ENCODE measurements at regions not wholly inside any gene's neighbourhood (a gene's known extent, or its start where the extent isn't known, plus 50 kb on each side); places are given as distances from the start of the nearest gene placed in this dataset.

DNA sequence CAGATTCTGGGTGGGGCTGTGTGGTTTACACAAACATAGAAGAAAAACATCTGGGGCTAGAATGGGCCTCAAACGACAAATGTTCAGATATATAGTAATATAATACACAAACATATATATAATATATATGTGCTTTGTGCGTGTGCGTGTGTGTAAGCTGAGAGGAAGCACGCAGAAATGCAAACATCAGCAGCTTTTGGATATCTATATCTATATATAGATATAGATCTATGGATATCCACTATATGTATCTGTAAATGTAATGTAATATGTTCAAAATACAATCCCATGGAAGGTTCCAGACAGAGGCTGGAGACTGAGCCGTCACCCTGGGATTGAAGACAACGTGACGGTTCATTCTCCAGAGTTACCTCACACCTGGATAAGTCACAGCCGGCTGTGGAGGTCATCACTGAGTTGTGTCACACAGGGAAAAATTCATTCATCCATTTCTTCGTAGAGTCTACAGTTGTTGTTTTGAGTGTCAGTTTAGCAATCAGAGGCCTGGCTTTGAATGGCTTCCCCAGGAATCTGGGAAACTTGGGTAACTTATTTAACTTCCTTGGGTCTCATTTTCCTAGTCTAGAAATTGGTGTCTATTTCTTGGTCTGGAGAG is 123.0 kb upstream of the CPEB4 start:
- no peak overlapping the region for H3K9ac ChIP-seq (ENCODE audit: insufficient read depth in 1 of 2, low read length in 2 of 2)
- ATAC-seq (ENCODE audit: insufficient read depth, low FRiP score), result no peak
- WGBS, 2 donors, result 86 to 89% methylated on average over 9 of the region's 9 CpGs

DNA sequence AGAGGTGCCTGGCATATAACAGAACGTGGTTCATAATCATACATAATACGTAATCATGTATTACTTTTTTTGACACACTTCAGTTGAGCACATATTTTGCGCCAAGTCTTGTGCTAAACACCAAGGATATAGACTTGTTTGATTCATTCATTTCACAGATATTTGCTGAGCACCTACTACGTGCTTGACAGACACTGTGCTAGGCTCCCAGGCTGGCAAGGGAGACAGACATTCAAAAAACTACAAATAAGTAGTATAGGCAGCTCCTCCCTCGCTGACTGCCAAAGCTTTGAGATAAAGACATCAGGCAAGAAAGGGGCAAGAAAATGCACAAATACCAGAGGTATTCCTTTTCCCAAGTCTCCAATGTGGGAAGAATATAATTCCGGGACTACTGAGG is 122.5 kb upstream of the CPEB4 start:
- 74 to 77% methylated on average over 6 of the region's 6 CpGs for WGBS, 2 donors
- DNase-seq, result no peak
- TF ChIP-seq, protein P1, sequence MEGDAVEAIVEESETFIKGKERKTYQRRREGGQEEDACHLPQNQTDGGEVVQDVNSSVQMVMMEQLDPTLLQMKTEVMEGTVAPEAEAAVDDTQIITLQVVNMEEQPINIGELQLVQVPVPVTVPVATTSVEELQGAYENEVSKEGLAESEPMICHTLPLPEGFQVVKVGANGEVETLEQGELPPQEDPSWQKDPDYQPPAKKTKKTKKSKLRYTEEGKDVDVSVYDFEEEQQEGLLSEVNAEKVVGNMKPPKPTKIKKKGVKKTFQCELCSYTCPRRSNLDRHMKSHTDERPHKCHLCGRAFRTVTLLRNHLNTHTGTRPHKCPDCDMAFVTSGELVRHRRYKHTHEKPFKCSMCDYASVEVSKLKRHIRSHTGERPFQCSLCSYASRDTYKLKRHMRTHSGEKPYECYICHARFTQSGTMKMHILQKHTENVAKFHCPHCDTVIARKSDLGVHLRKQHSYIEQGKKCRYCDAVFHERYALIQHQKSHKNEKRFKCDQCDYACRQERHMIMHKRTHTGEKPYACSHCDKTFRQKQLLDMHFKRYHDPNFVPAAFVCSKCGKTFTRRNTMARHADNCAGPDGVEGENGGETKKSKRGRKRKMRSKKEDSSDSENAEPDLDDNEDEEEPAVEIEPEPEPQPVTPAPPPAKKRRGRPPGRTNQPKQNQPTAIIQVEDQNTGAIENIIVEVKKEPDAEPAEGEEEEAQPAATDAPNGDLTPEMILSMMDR (IDR thresholded peaks at IDR 0.05; ENCODE audit: control extremely low read depth, extremely low read depth), result no peak
- Histone ChIP-seq H3K27ac (ENCODE audit: low read depth in 1 of 2, low read length in 1 of 2) (peak overlapping the region; percentile 78 to 92), H3K4me3 (no peak overlapping the region), H3K9ac (ENCODE audit: insufficient read depth in 1 of 2, low read length in 2 of 2) (no peak overlapping the region), H3K36me3 (ENCODE audit: control insufficient read depth in 4 of 4, insufficient read depth in 4 of 4, low read length in 4 of 4) (no peaks in the 10 kb centered on the region), H3K4me1 (ENCODE audit: control insufficient read depth in 5 of 5, insufficient read depth in 5 of 5, low read length in 5 of 5) (peaks cover 0 to 5% (median 0%) of the 10 kb centered on the region in 5 donors), H3K27me3 (ENCODE audit: control insufficient read depth in 3 of 3, insufficient read depth in 3 of 3, low read length in 2 of 3) (no peaks in the 10 kb centered on the region), H3K9me3 (ENCODE audit: control insufficient read depth in 4 of 4, insufficient read depth in 3 of 4, low read length in 3 of 4) (no peaks in the 10 kb centered on the region)
- no peak for ATAC-seq (ENCODE audit: insufficient read depth, low FRiP score)

More for the DNA sequence above, 123.0 kb upstream of the CPEB4 start:
- H3K4me3 ChIP-seq, result no peak overlapping the region
- H3K36me3 ChIP-seq (ENCODE audit: control insufficient read depth in 4 of 4, insufficient read depth in 4 of 4, low read length in 4 of 4), result no peaks in the 10 kb centered on the region
- H3K4me1 ChIP-seq (ENCODE audit: control insufficient read depth in 5 of 5, insufficient read depth in 5 of 5, low read length in 5 of 5), result peaks cover 0 to 5% (median 0%) of the 10 kb centered on the region in 5 donors
- DNase-seq, result no peak
- H3K27ac ChIP-seq (ENCODE audit: low read depth in 1 of 2, low read length in 1 of 2), result peak overlapping the region; percentile 76 to 78
- no peaks in the 10 kb centered on the region for H3K9me3 ChIP-seq (ENCODE audit: control insufficient read depth in 4 of 4, insufficient read depth in 3 of 4, low read length in 3 of 4)
- no peaks in the 10 kb centered on the region for H3K27me3 ChIP-seq (ENCODE audit: control insufficient read depth in 3 of 3, insufficient read depth in 3 of 3, low read length in 2 of 3)
- TF ChIP-seq, protein P1 (IDR thresholded peaks at IDR 0.05; ENCODE audit: control extremely low read depth, extremely low read depth), result no peak

- DNase-seq, result no peak
- H3K27ac ChIP-seq (ENCODE audit: low read depth in 1 of 2, low read length in 1 of 2), result peak overlapping the region in 1 of 2 donors; percentile 92
- no peak overlapping the region for H3K9ac ChIP-seq (ENCODE audit: insufficient read depth in 1 of 2, low read length in 2 of 2)
- peaks cover 0 to 2% (median 0%) of the 10 kb centered on the region in 4 donors for H3K9me3 ChIP-seq (ENCODE audit: control insufficient read depth in 4 of 4, insufficient read depth in 3 of 4, low read length in 3 of 4)
- no peaks in the 10 kb centered on the region for H3K27me3 ChIP-seq (ENCODE audit: control insufficient read depth in 3 of 3, insufficient read depth in 3 of 3, low read length in 2 of 3)
- 77 to 85% methylated on average over 12 of the region's 12 CpGs for WGBS, 2 donors
- no peaks in the 10 kb centered on the region for H3K36me3 ChIP-seq (ENCODE audit: control insufficient read depth in 4 of 4, insufficient read depth in 4 of 4, low read length in 4 of 4)
- TF ChIP-seq, protein P1 (IDR thresholded peaks at IDR 0.05; ENCODE audit: control extremely low read depth, extremely low read depth), result no peak
- no peak overlapping the region for H3K4me3 ChIP-seq
- ATAC-seq (ENCODE audit: insufficient read depth, low FRiP score), result no peak
- peaks cover 0 to 5% (median 0%) of the 10 kb centered on the region in 5 donors for H3K4me1 ChIP-seq (ENCODE audit: control insufficient read depth in 5 of 5, insufficient read depth in 5 of 5, low read length in 5 of 5)
Observed at GRCh38 chr5:173767574-173768266, 120.4 kb upstream of the CPEB4 start.

Measured in lung (tissue), 11 donors.